ENCODE measurements at regions not wholly inside any gene's neighbourhood (a gene's known extent, or its start where the extent isn't known, plus 50 kb on each side); places are given as distances from the start of the nearest gene placed in this dataset.
A peak's percentile ranks its signal among the peaks of the same experiment; 100 is the strongest.
"Not testable (repeated sequence)": the region's sequence is repeated elsewhere in the genome, so short reads cannot be mapped to it uniquely, and the experiment has no call there.

DNA sequence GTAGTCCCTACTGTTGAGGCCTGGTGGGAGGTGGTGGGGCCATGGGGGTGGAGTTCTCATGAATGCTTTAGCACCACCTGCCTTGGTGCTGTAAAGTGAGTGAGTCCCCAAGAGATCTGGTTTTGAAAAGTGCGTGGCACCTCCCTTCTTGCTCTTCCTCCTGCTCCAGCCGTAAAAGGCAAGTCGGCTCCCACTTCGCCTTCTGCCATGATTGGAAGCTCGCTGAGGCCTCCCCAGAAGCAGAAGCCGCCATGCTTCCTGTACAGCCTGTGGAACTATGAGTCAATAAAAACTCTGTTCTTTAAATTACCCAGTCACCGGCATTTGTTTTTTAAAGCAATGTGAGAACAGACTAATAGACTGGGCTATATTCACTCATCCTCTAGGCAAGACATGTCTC is 141.3 kb upstream of the ALKAL2 start:
- no peaks in the 10 kb centered on the region for H3K27me3 Mint-ChIP-seq (ENCODE audit: insufficient read depth)
- Histone ChIP-seq H3K9ac (ENCODE audit: extremely low read depth, low read length, poor library complexity, severe bottlenecking) (no peak overlapping the region), H3K9me3 (ENCODE audit: control insufficient read depth, low read length) (no peaks in the 10 kb centered on the region), H3K27me3 (ENCODE audit: control insufficient read depth, insufficient read depth, low read length, poor library complexity, severe bottlenecking) (no peaks in the 10 kb centered on the region), H3K27ac (ENCODE audit: low read depth, low read length) (no peak overlapping the region), H3K36me3 (ENCODE audit: control insufficient read depth, insufficient read depth, low read length) (no peaks in the 10 kb centered on the region), H3K4me1 (ENCODE audit: control insufficient read depth, insufficient read depth, low read length) (no peaks in the 10 kb centered on the region), H3K4me3 (ENCODE audit: low read length) (no peak overlapping the region)
- H3K27ac Mint-ChIP-seq, result no peak overlapping the region
- WGBS, 2 experiments (ENCODE audit: insufficient coverage in 1 of 2, insufficient read length in 1 of 2), result 93 to 99% methylated on average over 7 of the region's 7 CpGs
- peaks cover 11% of the 10 kb centered on the region for H3K4me1 Mint-ChIP-seq
- H3K9me3 Mint-ChIP-seq, result no peaks in the 10 kb centered on the region
- H3K36me3 Mint-ChIP-seq (ENCODE audit: low read depth), result no peaks in the 10 kb centered on the region
- H3K4me3 Mint-ChIP-seq, result no peak overlapping the region
- DNase-seq, result no peak
- TF ChIP-seq, protein P1, sequence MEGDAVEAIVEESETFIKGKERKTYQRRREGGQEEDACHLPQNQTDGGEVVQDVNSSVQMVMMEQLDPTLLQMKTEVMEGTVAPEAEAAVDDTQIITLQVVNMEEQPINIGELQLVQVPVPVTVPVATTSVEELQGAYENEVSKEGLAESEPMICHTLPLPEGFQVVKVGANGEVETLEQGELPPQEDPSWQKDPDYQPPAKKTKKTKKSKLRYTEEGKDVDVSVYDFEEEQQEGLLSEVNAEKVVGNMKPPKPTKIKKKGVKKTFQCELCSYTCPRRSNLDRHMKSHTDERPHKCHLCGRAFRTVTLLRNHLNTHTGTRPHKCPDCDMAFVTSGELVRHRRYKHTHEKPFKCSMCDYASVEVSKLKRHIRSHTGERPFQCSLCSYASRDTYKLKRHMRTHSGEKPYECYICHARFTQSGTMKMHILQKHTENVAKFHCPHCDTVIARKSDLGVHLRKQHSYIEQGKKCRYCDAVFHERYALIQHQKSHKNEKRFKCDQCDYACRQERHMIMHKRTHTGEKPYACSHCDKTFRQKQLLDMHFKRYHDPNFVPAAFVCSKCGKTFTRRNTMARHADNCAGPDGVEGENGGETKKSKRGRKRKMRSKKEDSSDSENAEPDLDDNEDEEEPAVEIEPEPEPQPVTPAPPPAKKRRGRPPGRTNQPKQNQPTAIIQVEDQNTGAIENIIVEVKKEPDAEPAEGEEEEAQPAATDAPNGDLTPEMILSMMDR (conservative IDR thresholded peaks at IDR 0.05), result no peak

DNA sequence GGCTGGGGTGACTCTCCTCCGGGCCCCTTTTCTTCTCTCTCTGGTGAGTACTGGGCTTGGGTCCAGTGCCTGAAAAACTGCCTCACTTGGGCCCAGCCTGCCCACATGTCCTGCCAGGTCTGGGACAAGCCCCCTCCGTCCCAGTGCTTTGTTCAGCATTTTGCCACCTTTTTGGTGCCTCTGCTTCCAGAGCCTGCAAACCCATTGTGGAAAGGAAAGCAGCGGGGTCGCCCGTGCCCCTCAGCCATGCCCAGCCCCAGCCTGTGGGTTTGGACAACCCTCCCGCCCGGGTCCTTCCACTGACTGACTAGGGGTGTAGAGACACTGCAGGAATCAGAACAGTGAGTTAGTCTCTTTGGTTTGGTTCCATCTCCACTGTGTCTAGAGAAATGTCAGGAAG is 140.7 kb upstream of the ALKAL2 start:
- H3K27me3 Mint-ChIP-seq (ENCODE audit: insufficient read depth), result no peaks in the 10 kb centered on the region
- Histone ChIP-seq H3K4me3 (ENCODE audit: low read length) (no peak overlapping the region), H3K9ac (ENCODE audit: extremely low read depth, low read length, poor library complexity, severe bottlenecking) (no peak overlapping the region), H3K36me3 (ENCODE audit: control insufficient read depth, insufficient read depth, low read length) (no peaks in the 10 kb centered on the region), H3K4me1 (ENCODE audit: control insufficient read depth, insufficient read depth, low read length) (no peaks in the 10 kb centered on the region), H3K27me3 (ENCODE audit: control insufficient read depth, insufficient read depth, low read length, poor library complexity, severe bottlenecking) (no peaks in the 10 kb centered on the region), H3K27ac (ENCODE audit: low read depth, low read length) (no peak overlapping the region), H3K9me3 (ENCODE audit: control insufficient read depth, low read length) (no peaks in the 10 kb centered on the region)
- WGBS, 2 experiments (ENCODE audit: insufficient coverage in 1 of 2, insufficient read length in 1 of 2), result 93 to 94% methylated on average over 6 to 7 of the region's 7 CpGs
- no peaks in the 10 kb centered on the region for H3K36me3 Mint-ChIP-seq (ENCODE audit: low read depth)
- TF ChIP-seq, protein P1 (conservative IDR thresholded peaks at IDR 0.05), result no peak
- H3K4me1 Mint-ChIP-seq, result peaks cover 9% of the 10 kb centered on the region
- no peak overlapping the region for H3K27ac Mint-ChIP-seq
- no peak overlapping the region for H3K4me3 Mint-ChIP-seq
- no peak for DNase-seq
- no peaks in the 10 kb centered on the region for H3K9me3 Mint-ChIP-seq

DNA sequence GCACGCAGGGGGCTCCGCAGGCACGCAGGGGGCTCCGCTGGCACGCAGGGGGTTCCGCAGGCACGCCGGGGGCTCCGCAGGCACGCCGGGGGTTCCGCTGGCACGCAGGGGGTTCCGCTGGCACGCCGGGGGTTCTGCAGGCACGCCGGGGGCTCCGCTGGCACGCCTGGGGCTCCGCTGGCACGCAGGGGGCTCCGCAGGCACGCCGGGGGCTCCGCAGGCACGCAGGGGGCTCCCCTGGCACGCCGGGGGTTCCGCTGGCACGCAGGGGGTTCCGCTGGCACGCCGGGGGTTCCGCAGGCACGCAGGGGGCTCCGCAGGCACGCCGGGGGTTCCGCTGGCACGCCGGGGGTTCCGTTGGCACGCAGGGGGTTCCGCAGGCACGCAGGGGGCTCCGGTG is 138.8 kb upstream of the ALKAL2 start:
- not testable (repeated sequence) for H3K27ac Mint-ChIP-seq; H3K36me3 Mint-ChIP-seq (ENCODE audit: low read depth); H3K27me3 Mint-ChIP-seq (ENCODE audit: insufficient read depth); H3K4me3 ChIP-seq (ENCODE audit: low read length); H3K27me3 ChIP-seq (ENCODE audit: control insufficient read depth, insufficient read depth, low read length, poor library complexity, severe bottlenecking); H3K4me3 Mint-ChIP-seq; DNase-seq; H3K9ac ChIP-seq (ENCODE audit: extremely low read depth, low read length, poor library complexity, severe bottlenecking); H3K9me3 Mint-ChIP-seq; H3K4me1 Mint-ChIP-seq; H3K36me3 ChIP-seq (ENCODE audit: control insufficient read depth, insufficient read depth, low read length); H3K9me3 ChIP-seq (ENCODE audit: control insufficient read depth, low read length); H3K4me1 ChIP-seq (ENCODE audit: control insufficient read depth, insufficient read depth, low read length); H3K27ac ChIP-seq (ENCODE audit: low read depth, low read length)
- 97 to 98% methylated on average over 12 to 39 of the region's 47 CpGs for WGBS, 2 experiments (ENCODE audit: insufficient coverage in 1 of 2, insufficient read length in 1 of 2)

DNA sequence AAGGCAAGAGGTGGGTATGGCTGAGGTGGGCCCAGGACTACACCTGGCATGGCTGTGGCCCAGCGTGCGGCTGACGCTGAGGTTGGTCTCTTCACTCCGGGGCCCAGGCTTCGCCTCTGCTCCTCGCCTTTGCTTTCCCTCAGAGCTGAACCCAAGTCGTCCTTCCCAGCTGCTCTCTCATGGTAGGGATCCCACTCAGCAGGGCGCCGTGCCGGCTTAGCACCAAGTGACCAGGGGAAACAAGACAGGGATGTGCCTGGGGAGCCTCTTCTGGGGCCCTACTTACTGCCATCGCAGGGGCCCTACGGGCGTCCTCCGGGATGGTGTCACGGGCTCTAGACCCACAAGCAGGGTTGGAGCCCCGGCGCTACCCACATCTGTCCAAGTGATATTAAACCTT is 138.1 kb upstream of the ALKAL2 start:
- Mint-ChIP-seq H3K27ac (no peak overlapping the region), H3K27me3 (ENCODE audit: insufficient read depth) (no peaks in the 10 kb centered on the region), H3K4me1 (peaks cover 7% of the 10 kb centered on the region), H3K9me3 (no peaks in the 10 kb centered on the region), H3K4me3 (no peak overlapping the region), H3K36me3 (ENCODE audit: low read depth) (no peaks in the 10 kb centered on the region)
- no peak overlapping the region for H3K27ac ChIP-seq (ENCODE audit: low read depth, low read length)
- 94 to 95% methylated on average over 11 to 17 of the region's 17 CpGs for WGBS, 2 experiments (ENCODE audit: insufficient coverage in 1 of 2, insufficient read length in 1 of 2)
- H3K36me3 ChIP-seq (ENCODE audit: control insufficient read depth, insufficient read depth, low read length), result no peaks in the 10 kb centered on the region
- TF ChIP-seq, protein P1 (conservative IDR thresholded peaks at IDR 0.05), result no peak
- no peak overlapping the region for H3K9ac ChIP-seq (ENCODE audit: extremely low read depth, low read length, poor library complexity, severe bottlenecking)
- no peaks in the 10 kb centered on the region for H3K9me3 ChIP-seq (ENCODE audit: control insufficient read depth, low read length)
- H3K27me3 ChIP-seq (ENCODE audit: control insufficient read depth, insufficient read depth, low read length, poor library complexity, severe bottlenecking), result no peaks in the 10 kb centered on the region
- H3K4me1 ChIP-seq (ENCODE audit: control insufficient read depth, insufficient read depth, low read length), result no peaks in the 10 kb centered on the region
- peak; percentile 41 for DNase-seq
- H3K4me3 ChIP-seq (ENCODE audit: low read length), result no peak overlapping the region
